ENCODE measurements at regions not wholly inside any gene's neighbourhood (a gene's known extent, or its start where the extent isn't known, plus 50 kb on each side); places are given as distances from the start of the nearest gene placed in this dataset.

DNA sequence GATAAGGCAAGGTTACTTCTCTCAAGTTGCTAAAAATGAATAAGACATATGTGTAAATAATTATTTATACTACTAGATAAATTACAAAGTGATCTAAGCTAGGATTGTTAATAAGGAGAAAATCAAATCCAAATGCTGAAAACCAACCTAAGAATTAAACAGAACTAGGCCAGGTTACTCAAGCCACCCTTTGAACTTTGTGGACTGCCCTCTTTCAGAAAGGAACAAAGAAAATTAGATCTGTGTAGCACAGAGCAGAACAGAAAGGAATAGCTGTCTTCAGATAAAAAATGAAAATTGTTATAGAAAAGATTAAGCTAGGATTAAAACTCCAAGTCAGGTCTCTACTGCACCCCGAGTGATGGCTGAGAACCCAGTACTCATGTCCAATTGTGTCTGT lies 158.2 kb upstream of the LRIG1 start:
- 71% methylated on average over 1 of the region's 1 CpG for WGBS (ENCODE audit: insufficient coverage)
- Histone ChIP-seq H3K4me2 (replicated peaks; ENCODE audit: low read depth, low read length, poor library complexity, severe bottlenecking) (no peak overlapping the region), H2AFZ (ENCODE audit: insufficient read depth, low read depth, low read length, poor library complexity, severe bottlenecking) (no peak overlapping the region), H3K27ac (ENCODE audit: low read length in 2 of 2) (no peak overlapping the region), H3K9ac (ENCODE audit: low read length) (no peak overlapping the region), H3K4me3 (ENCODE audit: control extremely low read depth in 1 of 5, extremely low read depth in 1 of 5, insufficient read depth in 1 of 5, low read depth in 2 of 5, low read length in 4 of 5) (no peak overlapping the region), H3K4me1 (ENCODE audit: control insufficient read depth in 2 of 2, insufficient read depth in 2 of 2, low read length in 2 of 2) (no peaks in the 10 kb centered on the region), H3K27me3 (replicated peaks in 1 of 4; ENCODE audit: control extremely low read depth in 1 of 4, control insufficient read depth in 3 of 4, insufficient read depth in 4 of 4, low read length in 3 of 4) (no peaks in the 10 kb centered on the region), H3K9me3 (ENCODE audit: control extremely low read depth in 1 of 3, control insufficient read depth in 2 of 3, insufficient read depth in 1 of 3, low read length in 2 of 3) (no peaks in the 10 kb centered on the region), H3K79me2 (ENCODE audit: control insufficient read depth, insufficient read depth, low read length) (no peaks in the 10 kb centered on the region), H4K20me1 (ENCODE audit: control insufficient read depth, insufficient read depth, low read length, poor library complexity, severe bottlenecking) (no peaks in the 10 kb centered on the region), H3K36me3 (replicated peaks in 1 of 2; ENCODE audit: control extremely low read depth in 1 of 2, control insufficient read depth in 1 of 2, extremely low read depth in 1 of 2, insufficient read depth in 2 of 2, low read length in 1 of 2) (no peaks in the 10 kb centered on the region)
- H3K27ac Mint-ChIP-seq: no peak overlapping the region
- DNase-seq (no peak), ATAC-seq (ENCODE audit: low read depth) (no peak)
- ChIA-PET POLR2A (no interaction called here), CTCF (no interaction called here)
- no peaks in the 10 kb centered on the region for H3K4me1 Mint-ChIP-seq
- intact Hi-C loops (cut with micrococcal nuclease): no loop called here
- no peak for TF ChIP-seq EZH2 (IDR thresholded peaks at IDR 0.05; ENCODE audit: borderline replicate concordance, insufficient read depth, low read depth, low read length, poor library complexity, severe bottlenecking)
- TF ChIP-seq, protein P1, sequence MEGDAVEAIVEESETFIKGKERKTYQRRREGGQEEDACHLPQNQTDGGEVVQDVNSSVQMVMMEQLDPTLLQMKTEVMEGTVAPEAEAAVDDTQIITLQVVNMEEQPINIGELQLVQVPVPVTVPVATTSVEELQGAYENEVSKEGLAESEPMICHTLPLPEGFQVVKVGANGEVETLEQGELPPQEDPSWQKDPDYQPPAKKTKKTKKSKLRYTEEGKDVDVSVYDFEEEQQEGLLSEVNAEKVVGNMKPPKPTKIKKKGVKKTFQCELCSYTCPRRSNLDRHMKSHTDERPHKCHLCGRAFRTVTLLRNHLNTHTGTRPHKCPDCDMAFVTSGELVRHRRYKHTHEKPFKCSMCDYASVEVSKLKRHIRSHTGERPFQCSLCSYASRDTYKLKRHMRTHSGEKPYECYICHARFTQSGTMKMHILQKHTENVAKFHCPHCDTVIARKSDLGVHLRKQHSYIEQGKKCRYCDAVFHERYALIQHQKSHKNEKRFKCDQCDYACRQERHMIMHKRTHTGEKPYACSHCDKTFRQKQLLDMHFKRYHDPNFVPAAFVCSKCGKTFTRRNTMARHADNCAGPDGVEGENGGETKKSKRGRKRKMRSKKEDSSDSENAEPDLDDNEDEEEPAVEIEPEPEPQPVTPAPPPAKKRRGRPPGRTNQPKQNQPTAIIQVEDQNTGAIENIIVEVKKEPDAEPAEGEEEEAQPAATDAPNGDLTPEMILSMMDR (IDR thresholded peaks at IDR 0.05): no peak
- H3K4me3 Mint-ChIP-seq: no peak overlapping the region
- peaks cover 9% of the 10 kb centered on the region for H3K27me3 Mint-ChIP-seq
- H3K9me3 Mint-ChIP-seq (ENCODE audit: insufficient read depth): no peaks in the 10 kb centered on the region

DNA sequence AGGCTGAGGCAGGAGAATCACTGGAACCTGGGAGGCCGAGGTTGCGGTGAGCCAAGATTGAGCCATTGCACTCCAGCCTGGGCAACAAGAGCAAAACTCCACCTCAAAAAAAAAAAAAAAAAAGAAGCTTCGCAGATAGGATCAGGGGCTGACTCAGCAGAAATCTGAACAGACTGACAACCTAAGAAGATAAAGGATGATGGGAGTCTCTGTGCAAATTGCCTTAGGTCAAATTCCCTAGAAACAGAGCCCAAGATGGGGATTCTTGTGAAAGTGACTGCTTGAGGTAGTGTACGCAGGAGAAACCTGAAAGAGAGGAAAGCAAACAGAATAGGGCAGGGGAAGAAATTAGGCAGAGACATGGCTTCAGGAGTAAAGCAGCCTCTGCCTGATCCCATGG lies 160.8 kb upstream of the LRIG1 start:
- H3K27ac Mint-ChIP-seq: no peak overlapping the region
- no peak overlapping the region for H3K4me2 ChIP-seq (replicated peaks; ENCODE audit: low read depth, low read length, poor library complexity, severe bottlenecking)
- H3K9me3 Mint-ChIP-seq (ENCODE audit: insufficient read depth): no peaks in the 10 kb centered on the region
- no peaks in the 10 kb centered on the region for H3K79me2 ChIP-seq (ENCODE audit: control insufficient read depth, insufficient read depth, low read length)
- ATAC-seq (ENCODE audit: low read depth): no peak
- no peaks in the 10 kb centered on the region for H3K36me3 ChIP-seq (replicated peaks in 1 of 2; ENCODE audit: control extremely low read depth in 1 of 2, control insufficient read depth in 1 of 2, extremely low read depth in 1 of 2, insufficient read depth in 2 of 2, low read length in 1 of 2)
- H3K27me3 ChIP-seq (replicated peaks in 1 of 4; ENCODE audit: control extremely low read depth in 1 of 4, control insufficient read depth in 3 of 4, insufficient read depth in 4 of 4, low read length in 3 of 4): no peaks in the 10 kb centered on the region
- no peak overlapping the region for H3K4me3 ChIP-seq (ENCODE audit: control extremely low read depth in 1 of 5, extremely low read depth in 1 of 5, insufficient read depth in 1 of 5, low read depth in 2 of 5, low read length in 4 of 5)
- CTCF ChIA-PET: no interaction called here
- POLR2A ChIA-PET: no interaction called here
- H3K27me3 Mint-ChIP-seq: peaks cover 22% of the 10 kb centered on the region
- TF ChIP-seq, protein P1 (IDR thresholded peaks at IDR 0.05): no peak
- no peak for TF ChIP-seq EZH2 (IDR thresholded peaks at IDR 0.05; ENCODE audit: borderline replicate concordance, insufficient read depth, low read depth, low read length, poor library complexity, severe bottlenecking)
- H3K4me1 Mint-ChIP-seq: no peaks in the 10 kb centered on the region
- H3K4me3 Mint-ChIP-seq: no peak overlapping the region
- H3K4me1 ChIP-seq (ENCODE audit: control insufficient read depth in 2 of 2, insufficient read depth in 2 of 2, low read length in 2 of 2): no peaks in the 10 kb centered on the region
- no peaks in the 10 kb centered on the region for H3K9me3 ChIP-seq (ENCODE audit: control extremely low read depth in 1 of 3, control insufficient read depth in 2 of 3, insufficient read depth in 1 of 3, low read length in 2 of 3)
- H3K27ac ChIP-seq (ENCODE audit: low read length in 2 of 2): no peak overlapping the region
- intact Hi-C loops (cut with micrococcal nuclease): no loop called here
- DNase-seq: no peak
- no peaks in the 10 kb centered on the region for H4K20me1 ChIP-seq (ENCODE audit: control insufficient read depth, insufficient read depth, low read length, poor library complexity, severe bottlenecking)
- no peak overlapping the region for H2AFZ ChIP-seq (ENCODE audit: insufficient read depth, low read depth, low read length, poor library complexity, severe bottlenecking)
- no peak overlapping the region for H3K9ac ChIP-seq (ENCODE audit: low read length)
- WGBS (ENCODE audit: insufficient coverage): 92% methylated on average over 1 of the region's 4 CpGs

All from B cell (primary cell).